HG02798 (cell line): ENCODE measurements at regions not wholly inside any gene's neighbourhood (a gene's known extent, or its start where the extent isn't known, plus 50 kb on each side); places are given as distances from the start of the nearest gene placed in this dataset.
"Not testable (repeated sequence)": the region's sequence is repeated elsewhere in the genome, so short reads cannot be mapped to it uniquely, and the experiment has no call there.

Source experiments
- ATAC-seq: cut with Tn5 transposase; IDR thresholded peaks from one replicate; pipeline ENCODE4 v1.9.1; 2021; ENCODE audit warnings: mild to moderate bottlenecking; ENCODE audit not compliant: unreplicated experiment, poor library complexity

DNA sequence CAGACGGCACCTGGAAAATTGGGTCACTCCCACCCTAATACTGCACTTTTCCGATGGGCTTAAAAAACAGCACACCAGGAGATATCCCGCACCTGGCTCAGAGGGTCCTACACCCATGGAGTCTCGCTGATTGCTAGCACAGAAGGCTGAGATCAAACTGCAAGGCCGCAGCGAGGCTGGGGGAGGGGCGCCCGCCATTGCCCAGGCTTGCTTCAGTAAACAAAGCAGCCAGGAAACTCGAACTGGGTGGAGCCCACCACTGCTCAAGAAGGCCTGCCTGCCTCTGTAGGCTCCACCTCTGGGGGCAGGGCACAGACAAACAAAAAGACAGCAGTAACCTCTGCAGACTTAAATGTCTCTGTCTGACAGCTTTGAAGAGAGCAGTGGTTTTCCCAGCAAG lies 830.2 kb upstream of the GYPC start:
- not testable (repeated sequence) for ATAC-seq

DNA sequence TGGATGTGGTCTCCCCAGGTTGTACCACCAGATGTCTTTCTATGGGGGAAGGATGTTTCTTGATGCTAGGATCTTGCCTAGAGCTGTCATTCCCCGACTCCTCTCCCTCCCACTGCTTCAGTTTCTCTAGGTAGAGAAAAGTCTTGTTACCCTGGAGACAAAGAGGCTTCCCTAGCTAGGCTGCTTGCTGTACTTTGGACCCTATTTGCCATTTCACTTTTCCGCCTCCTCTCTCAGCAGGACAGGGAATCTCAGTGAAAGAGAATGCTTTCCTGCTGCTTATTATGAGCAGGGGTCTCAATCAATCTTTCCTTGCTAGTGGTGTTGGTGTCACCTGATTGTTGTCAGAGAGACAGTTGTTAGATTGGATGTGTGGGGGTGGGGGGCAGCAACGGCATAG lies 818.8 kb upstream of the GYPC start:
- ATAC-seq = no peak

DNA sequence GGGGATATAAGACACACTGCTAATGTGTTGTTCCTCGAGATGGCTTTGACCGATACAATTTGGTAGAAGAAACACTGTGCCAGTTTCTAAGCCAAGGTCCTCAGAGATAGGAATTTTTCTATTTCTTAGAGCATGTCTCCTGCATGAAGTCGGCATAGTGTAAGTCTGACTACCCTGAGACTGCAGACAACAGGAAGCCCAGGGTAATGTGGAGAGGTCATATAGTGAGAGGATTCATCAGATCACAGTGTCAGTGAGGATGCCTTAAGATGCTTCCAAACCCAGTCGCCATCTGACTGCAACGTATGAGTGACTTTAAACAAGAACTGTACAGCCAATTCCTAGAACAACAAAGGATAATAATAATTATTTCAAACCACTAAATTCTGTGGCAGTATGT lies 818.3 kb upstream of the GYPC start:
- ATAC-seq = no peak

DNA sequence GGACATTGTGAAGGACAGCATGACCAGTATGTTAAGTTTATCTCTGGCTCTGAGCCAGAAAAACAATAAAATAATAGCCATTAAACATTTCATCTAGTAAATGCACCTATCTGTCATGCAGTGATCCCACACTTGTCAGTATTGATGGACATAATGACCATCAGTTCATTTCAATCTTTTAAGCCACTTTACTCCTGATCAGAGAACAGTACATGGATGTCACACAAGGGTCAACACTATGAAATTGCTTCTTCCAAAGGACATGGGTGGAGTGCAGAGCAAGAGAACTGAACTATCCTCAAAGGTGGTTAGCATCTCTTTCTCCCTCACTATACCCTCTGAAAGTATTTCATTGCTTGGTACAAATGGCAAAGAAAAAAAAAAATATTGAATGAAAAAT lies 816.0 kb upstream of the GYPC start:
- ATAC-seq = no peak

DNA sequence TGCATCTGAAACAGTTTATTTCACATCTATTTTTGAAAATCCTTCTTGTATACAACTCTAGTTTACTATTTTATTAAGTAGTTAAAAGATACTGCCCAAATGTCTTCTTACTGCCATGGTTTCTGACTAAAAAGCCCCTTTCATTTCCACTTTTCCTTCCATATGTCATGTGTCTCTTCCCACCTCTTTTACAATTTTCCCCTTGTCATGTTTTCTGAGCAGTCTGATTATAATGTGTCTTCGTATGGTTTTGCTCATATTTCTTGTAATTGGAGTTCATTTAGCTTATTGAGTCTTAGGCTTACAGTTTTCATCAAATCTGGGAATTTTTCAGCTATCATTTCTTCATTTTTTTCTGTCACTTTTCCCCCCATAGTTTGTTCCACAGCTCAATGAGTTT lies 813.9 kb upstream of the GYPC start:
- no peak for ATAC-seq

DNA sequence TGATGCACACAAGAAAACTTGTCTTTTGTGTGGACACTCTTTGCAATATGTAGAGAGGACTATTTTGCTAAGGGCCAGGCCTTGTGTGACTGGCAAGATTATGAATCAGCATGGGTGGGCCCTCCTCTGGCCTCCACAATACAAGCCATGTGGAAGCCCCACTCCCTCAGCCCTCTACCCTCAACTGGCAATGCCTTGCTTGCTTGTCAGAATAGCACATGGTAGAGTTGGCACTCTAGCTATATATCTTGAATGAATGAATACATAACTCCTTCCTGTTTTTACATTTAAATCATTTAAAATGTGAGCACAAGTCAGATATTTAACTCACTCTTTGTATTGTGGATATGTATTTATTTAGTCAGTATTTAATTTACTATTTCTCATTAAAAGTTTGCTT lies 805.4 kb upstream of the GYPC start:
- ATAC-seq = no peak

DNA sequence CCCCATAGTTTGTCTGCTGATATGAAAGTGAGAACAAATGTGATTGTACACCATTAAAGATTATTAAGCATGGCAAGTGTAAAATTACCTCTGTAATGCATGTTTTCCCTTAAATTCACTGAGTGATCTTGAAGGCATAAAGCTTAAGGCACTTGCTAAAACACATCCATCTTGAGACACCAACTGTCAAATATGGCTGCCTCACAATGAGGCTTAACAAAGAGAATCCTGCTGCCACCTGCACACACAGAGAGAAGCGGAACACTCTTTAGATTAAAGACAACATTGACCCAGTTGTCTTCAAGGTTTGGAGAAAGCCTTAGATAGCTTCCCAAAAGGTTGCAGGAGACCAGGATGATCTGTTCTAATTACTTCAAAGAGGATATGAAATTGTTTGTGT lies 803.6 kb upstream of the GYPC start:
- no peak for ATAC-seq

DNA sequence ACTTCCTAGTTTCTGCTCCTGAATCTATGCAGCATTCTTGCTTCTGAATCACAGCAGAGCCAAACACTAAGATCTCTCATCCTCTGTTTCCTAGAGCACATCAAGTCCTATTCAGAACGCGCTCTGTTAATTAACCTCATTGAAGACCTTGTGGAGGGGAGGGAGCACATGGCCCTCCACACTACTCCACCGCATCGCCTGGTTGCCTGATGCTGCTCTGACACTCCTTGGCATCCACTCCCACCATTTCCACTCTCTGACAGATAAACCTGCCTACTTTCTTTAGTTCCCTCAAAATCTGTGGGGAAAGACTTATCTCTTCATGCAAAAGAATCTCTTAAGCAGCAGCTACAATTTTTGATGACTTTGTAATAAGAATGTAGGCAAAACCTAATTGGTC lies 802.3 kb upstream of the GYPC start:
- ATAC-seq = no peak

DNA sequence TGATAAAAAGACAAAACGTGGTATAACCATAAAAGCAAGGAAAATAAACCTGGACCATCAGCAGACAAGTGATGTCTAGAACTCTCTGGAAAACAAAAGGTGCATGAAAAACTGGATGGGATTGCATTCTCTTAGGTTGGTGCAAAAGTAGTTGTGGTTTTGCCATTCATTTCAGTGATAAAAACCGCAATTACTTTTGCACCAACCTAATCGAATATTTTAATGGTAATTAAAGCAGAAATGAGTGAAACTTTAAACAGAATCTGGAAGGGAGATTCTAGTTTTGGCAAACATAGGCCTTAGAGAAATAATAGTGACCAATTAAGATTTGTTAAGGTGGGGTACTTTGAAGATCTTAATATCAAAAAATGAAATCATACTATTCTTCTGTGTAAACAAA lies 800.8 kb upstream of the GYPC start:
- ATAC-seq = no peak

DNA sequence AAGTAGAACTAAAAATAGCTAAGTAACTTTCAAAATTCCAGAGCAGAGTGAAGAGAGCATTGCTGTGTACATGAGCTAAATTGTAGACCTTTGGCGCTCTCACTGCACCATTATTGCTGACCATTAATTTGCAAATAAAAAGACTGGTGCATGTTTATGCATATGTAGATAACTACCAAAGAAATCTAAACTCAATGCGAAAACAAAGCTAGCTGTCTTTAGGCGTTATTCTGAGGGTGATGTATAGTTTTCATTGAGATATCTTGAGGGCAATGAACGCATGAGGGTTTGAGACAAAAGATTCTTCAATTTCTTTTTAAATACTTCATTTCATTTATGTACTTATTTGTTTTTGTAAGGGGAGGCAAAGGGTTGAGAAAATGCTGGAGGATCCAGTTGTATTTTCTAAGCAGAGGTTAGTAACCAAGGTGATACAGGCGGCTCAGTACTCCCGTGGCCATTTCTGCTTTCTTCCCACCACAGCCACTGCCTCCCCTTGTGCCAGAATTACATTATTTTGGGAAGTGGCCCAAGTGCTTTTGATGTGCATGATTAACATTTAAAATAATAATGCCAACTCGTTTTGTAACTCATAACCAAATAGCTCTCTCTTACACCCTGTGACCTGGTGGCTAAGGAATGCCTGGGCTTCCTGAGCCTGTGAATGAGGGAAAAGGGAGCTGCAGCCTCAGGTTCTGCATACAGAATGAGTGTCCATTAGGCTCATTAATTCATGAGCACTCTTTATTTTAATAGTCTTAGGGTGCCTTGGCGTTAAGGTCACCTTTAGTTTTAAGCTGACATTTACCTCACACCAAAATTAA lies 797.8 kb upstream of the GYPC start:
- no peak for ATAC-seq

DNA sequence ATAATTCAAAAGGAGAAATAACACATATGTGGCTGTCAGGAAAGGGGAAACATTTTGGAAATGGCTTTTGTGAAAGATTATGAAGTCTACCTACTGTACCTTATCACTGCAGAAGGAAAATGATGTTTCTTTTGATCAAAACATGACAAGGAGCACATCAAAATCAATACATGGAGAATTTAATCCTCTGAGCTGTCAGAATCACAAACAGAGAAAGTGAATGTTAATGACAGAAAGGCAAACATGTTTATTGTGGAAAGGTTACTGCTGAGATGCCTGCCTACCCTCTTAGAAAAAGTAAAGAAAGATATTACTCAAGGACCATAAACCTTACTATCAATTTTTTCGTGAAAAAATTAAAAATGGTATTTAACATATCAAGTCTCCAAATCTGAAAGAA lies 794.5 kb upstream of the GYPC start:
- ATAC-seq = no peak

DNA sequence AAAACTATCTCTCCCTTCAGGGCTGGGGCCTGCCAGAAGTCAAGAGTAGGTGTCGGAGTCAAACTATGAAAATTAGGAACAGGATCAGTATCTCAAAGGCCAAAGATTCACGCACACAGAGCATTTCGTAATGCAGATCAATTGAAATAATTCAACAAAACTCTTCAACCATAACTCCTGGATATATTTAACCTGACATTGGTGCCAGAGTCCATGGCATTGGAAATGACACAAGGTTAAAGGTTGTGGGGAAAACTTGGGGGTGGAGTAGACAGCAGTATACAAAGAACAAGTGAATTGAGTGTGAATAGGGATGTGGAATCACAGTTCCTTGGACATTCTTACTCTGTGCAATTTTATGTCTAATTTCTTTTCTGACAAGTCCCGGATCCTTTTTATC lies 788.0 kb upstream of the GYPC start:
- no peak for ATAC-seq

DNA sequence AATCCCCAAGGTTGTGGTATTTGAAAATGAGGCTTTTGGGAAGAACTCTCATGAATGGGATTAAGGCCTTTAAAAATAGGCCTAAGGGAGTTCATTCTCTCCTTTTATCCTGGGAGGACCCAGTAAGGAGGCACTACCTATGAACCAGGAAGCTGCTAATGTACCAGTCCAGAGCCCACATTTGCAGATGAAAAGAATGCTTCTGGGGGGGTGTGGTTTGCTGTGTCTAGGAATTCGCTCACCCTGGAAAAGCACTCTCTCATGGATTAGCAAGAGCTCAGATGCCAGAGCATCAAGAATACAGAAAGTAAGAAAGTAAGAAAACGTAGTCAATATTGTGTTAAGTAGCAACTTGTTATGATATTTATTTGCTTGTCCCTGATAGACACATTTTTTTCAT lies 785.7 kb upstream of the GYPC start:
- ATAC-seq = no peak

DNA sequence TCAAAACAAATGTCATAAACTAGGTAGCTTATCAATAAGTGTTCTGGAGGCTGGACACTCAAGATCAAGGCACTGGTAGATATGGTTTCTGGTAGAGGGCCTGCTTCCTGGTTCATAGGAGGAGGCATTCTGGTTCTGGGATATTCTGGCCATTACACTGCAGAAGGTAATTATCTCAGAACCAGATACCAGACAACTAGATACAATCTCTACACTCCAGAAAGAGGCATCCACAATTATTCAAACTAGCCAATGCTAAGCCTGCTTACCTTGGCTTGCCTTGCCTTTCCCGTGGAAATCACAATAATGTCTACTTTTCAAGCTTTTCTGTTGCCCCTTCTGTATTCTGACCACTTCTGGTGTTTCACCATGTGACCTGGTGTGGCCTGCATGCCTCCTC lies 785.2 kb upstream of the GYPC start:
- no peak for ATAC-seq

DNA sequence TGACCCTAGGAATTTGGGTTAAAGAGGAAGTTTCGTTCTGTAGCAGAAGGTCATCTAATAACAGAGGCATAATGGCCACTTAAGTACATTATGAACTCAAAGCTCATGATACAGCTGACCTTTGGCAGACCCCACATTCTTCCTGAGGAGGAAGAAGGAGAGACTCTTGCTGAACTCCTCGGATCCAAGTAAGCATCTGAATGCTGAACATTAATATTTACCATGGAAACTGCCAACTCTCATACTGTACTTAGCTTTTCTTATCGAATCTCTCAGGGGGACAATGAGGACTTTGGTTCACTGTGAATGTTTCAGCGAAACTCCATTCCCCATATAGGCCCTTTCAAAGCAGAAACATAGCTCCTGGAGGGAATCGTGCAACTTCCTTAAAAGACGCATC lies 781.4 kb upstream of the GYPC start:
- no peak for ATAC-seq

DNA sequence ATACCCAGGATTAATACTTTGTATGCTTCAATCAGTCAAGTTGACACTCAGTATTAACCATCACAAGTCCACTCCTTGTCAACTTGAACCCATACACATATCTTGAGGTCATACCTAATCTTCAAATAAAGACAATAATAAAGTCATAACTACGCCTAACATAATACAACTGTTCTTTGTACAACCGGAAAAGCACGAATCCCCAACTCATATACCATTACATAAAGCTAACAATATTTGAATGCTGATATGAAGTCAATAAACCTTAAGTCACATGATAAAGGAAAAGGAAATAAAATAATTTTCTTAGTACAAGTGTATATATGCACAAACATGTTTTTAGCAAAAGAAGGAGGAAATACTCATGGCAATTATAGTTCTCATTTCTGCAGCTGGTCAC lies 770.6 kb upstream of the GYPC start:
- ATAC-seq = no peak

DNA sequence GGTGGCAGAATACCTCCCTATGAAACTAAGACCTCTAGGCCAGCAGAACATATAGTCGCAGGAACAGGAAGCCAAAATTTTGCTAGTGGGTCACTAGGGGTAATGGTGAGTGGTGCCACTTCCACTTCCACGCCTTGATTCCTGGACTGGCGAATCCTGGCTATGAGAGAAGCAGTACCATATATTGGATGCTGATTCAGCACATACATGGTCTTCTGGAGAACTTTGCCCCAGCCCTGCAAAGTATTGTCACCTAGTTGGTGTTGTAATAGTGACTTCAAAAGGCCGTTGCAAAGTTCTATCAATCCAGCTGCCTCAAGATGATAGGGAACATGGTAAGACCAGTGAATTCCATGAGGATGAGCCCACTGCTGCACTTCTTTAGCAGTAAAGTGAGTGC lies 769.8 kb upstream of the GYPC start:
- no peak for ATAC-seq

DNA sequence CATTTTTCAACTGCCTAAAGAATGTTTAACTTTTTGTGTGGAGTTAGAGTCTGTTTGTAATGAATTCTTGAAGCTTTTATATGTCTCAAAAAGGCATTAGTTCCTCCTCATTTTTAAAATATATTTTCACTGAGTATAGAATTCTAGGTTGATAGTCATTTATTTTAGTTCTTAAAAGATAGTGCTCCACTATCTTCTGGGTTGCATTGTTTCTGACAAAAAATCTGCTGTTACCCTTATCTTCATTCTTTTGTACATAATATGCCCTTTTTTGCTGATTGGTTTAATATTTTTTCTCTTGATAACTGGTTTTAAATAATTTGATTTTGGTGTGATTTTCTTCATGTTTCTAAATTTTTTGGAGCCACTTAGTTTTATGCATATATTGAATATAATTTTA lies 754.7 kb upstream of the GYPC start:
- no peak for ATAC-seq

DNA sequence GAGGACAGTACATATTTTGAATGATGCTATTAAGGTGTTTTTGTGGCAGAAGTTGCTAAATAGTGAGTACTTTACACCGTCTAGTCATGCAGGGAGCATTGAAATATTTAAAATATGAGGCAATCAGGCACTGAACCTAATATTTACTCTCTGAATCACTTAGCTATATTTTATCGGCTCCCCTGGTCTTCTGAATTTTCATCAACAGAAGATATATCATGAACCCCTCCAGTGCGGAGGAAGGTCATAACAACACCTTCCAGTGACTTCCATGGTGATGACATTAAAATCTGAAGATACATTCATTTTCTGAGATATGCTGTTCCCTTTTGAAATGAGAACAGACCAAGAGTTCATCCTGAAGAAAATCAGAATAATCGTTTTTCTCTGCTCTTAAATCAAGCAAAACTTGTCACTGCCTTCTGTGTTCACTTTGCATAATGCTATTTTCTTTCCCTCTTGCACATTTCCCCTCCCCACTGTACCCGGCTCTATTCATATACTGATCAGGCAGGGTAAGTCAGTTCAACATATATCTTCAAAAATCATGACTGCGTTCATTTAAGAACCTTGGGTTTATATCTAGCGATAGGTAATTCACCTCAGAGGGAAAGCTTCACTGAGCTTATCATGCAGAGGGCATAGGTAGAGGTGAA lies 729.9 kb upstream of the GYPC start:
- no peak for ATAC-seq

DNA sequence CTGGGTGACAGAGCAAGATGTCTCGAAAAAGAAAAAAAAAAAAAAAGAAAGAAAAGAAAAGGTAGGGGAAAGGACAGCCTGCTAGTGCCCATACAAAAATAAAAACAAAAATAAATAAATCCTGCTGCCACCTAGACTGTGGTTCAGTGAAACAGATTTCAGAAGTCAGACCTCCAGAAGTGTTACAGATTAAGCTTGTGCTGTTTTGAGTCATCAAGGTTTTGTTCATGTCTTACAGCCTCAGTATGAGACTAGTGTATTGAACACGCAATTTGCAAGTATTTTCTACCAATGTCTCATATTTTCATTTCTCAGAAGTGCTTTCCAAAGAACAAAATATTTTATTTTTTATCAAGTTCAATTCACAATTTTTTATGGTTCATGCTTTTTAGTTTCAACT lies 720.4 kb upstream of the GYPC start:
- peak; percentile 48 for ATAC-seq

DNA sequence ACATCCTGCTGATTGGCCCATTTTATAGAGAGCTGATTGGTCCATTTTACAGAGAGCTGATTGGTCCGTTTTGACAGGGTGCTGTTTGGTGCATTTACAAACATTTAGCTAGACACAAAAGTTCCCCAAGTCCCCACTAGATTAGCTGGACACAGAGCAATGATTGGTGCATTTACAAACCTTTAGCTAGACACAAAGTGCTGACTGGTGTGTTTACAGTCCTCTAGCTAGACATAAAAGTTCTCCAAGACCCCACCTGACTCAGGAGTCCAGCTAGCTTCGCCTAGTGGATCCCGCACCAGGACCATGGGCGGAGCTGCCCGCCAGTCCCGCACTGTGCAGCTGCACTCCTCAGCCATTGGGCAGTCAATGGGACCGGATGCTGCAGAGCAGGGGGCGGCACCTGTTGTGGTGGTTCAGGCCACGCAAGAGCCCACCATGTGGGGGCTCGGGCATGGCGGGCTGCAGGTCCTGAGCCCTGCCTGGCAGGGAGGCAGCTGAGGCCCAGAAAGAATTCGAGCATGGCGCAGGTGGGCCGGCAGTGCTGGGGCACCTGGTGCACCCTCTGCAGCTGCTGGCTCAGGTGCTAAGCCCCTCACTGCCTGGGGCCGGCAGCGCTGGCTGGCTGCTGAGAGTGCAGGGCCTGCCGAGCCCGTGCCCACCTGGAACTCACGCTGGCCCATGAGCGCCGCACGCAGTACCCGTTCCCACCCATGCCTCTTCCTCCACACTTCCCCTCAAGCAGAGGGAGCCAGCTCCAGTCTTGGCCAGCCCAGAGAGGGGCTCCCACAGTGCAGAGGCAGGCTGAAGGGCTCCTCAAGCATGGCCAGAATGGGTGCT lies 713.2 kb upstream of the GYPC start:
- ATAC-seq = no peak
